ENCODE measurements at regions not wholly inside any gene's neighbourhood (a gene's known extent, or its start where the extent isn't known, plus 50 kb on each side); places are given as distances from the start of the nearest gene placed in this dataset.
"Not testable (repeated sequence)": the region's sequence is repeated elsewhere in the genome, so short reads cannot be mapped to it uniquely, and the experiment has no call there.

GRCh38 chr13:58655086-58655485 is 1023.5 kb downstream of the PCDH17 start:
- DNase-seq = no peak

GRCh38 chr13:58660826-58661225 is 1029.3 kb downstream of the PCDH17 start:
- DNase-seq = no peak

- no peak for DNase-seq
These were observed 1034.8 kb downstream of the PCDH17 start for GRCh38 chr13:58666331-58666730.

GRCh38 chr13:58667096-58667495 is 1035.6 kb downstream of the PCDH17 start:
- no peak for DNase-seq

GRCh38 chr13:58680115-58680514 is 1048.6 kb downstream of the PCDH17 start:
- no peak for DNase-seq

GRCh38 chr13:58682616-58683015 is 1051.1 kb downstream of the PCDH17 start:
- DNase-seq = no peak

GRCh38 chr13:58687148-58687547 is 1055.6 kb downstream of the PCDH17 start:
- DNase-seq = no peak

GRCh38 chr13:58698531-58698930 is 1067.0 kb downstream of the PCDH17 start:
- no peak for DNase-seq

- DNase-seq = no peak
These were observed 1073.4 kb downstream of the PCDH17 start for GRCh38 chr13:58704953-58705352.

GRCh38 chr13:58706421-58706820 is 1074.9 kb downstream of the PCDH17 start:
- DNase-seq = no peak

- no peak for DNase-seq
These were observed 1080.6 kb downstream of the PCDH17 start for GRCh38 chr13:58712191-58712590.

GRCh38 chr13:58714016-58714415 is 1082.5 kb downstream of the PCDH17 start:
- not testable (repeated sequence) for DNase-seq

- no peak for DNase-seq
These were observed 1089.7 kb downstream of the PCDH17 start for GRCh38 chr13:58721273-58721672.

- no peak for DNase-seq
These were observed 1096.6 kb downstream of the PCDH17 start for GRCh38 chr13:58728126-58728525.

- no peak for DNase-seq
These were observed 1097.8 kb downstream of the PCDH17 start for GRCh38 chr13:58729361-58729760.

GRCh38 chr13:58744686-58745085 is 1113.1 kb downstream of the PCDH17 start:
- DNase-seq = no peak

GRCh38 chr13:58767566-58767965 is 1136.0 kb downstream of the PCDH17 start:
- DNase-seq = no peak

- DNase-seq = no peak
These were observed 1141.8 kb downstream of the PCDH17 start for GRCh38 chr13:58773280-58773859.

GRCh38 chr13:58782736-58783135 is 1151.2 kb downstream of the PCDH17 start:
- no peak for DNase-seq

GRCh38 chr13:58792854-58793253 is 1161.3 kb downstream of the PCDH17 start:
- DNase-seq = no peak

- DNase-seq = no peak
These were observed 1164.2 kb downstream of the PCDH17 start for GRCh38 chr13:58795715-58796114.

- no peak for DNase-seq
These were observed 1173.3 kb downstream of the PCDH17 start for GRCh38 chr13:58804832-58805231.

- DNase-seq = no peak
These were observed 1174.9 kb downstream of the PCDH17 start for GRCh38 chr13:58806401-58806800.

GRCh38 chr13:58823701-58824100 is 1192.2 kb downstream of the PCDH17 start:
- DNase-seq = no peak

- DNase-seq = no peak
These were observed 1196.4 kb downstream of the PCDH17 start for GRCh38 chr13:58827904-58828303.

- DNase-seq = no peak
These were observed 1199.3 kb downstream of the PCDH17 start for GRCh38 chr13:58830841-58831240.
